Uterus (tissue), 3 donors: ENCODE measurements at regions not wholly inside any gene's neighbourhood (a gene's known extent, or its start where the extent isn't known, plus 50 kb on each side); places are given as distances from the start of the nearest gene placed in this dataset.

Experiments used
- DNase-seq, 2 donors: peaks; one replicate each; pipeline ENCODE4 v3.0.0-alpha.2; 2019 to 2020
- H3K27ac ChIP-seq, 2 donors: fragments of 200-600 bp; sonication (generic); 1 replicate in 1 of 2; 2 replicates in 1 of 2; pipeline ENCODE4 v1.5.1; 2016 to 2018
- H3K27me3 ChIP-seq, 2 donors: fragments of 200-600 bp; sonication (generic); one replicate each; pipeline ENCODE4 v1.5.1; 2018 to 2019; ENCODE audit warnings: control low read depth in 1 of 2
- H3K36me3 ChIP-seq, 2 donors: fragments of 200-600 bp; sonication (generic); one replicate each; pipeline ENCODE4 v1.5.1; 2019; ENCODE audit warnings: control low read depth in 1 of 2
- H3K4me1 ChIP-seq, 2 donors: fragments of 200-600 bp; sonication (generic); one replicate each; pipeline ENCODE4 v1.5.1; 2018 to 2019; ENCODE audit warnings: control low read depth in 1 of 2
- H3K4me3 ChIP-seq, 2 donors: fragments of 200-600 bp; sonication (generic); 1 replicate in 1 of 2; 2 replicates in 1 of 2; pipeline ENCODE4 v1.5.1; 2018 to 2019; ENCODE audit warnings: mild to moderate bottlenecking in 1 of 2
- H3K9me3 ChIP-seq, 2 donors: fragments of 200-600 bp; sonication (generic); one replicate each; pipeline ENCODE4 v1.5.1; 2019; ENCODE audit warnings: control low read depth in 1 of 2
- CTCF ChIP-seq, 4 experiments: fragments of 200-600 bp in 2 of 4; fragments of 450-650 bp in 2 of 4; sonication (generic) in 2 of 4; IDR thresholded peaks; one replicate each; pipeline ENCODE4 v1.5.1; 2016 to 2019; ENCODE audit warnings: antibody characterized with exemption in 4 of 4, mild to moderate bottlenecking in 2 of 4, moderate library complexity in 1 of 4
- POLR2A ChIP-seq, 2 donors: fragments of 450-650 bp; IDR thresholded peaks; one replicate each; pipeline ENCODE4 v1.6.1; 2016; ENCODE audit warnings: antibody characterized with exemption in 2 of 2, mild to moderate bottlenecking in 1 of 2, moderate library complexity in 1 of 2
- intact Hi-C: fragments of 100-400 bp; cut with DNase I; formaldehyde crosslinking; loops from one replicate; pipeline ENCODE4 v1.15.1; 2023; ENCODE audit warnings: low total_unique reads
- donor health status: DM: yes; HTN: yes; CAD: no.

- Histone ChIP-seq H3K27me3 (no peaks in the 10 kb centered on the region), H3K9me3 (no peaks in the 10 kb centered on the region), H3K27ac (peak overlapping the region; percentile 90), H3K4me3 (no peak overlapping the region), H3K4me1 (peaks cover 11 to 17% of the 10 kb centered on the region in 2 donors), H3K36me3 (no peaks in the 10 kb centered on the region)
- intact Hi-C loops, result no loop called here
- TF ChIP-seq POLR2A (IDR thresholded peaks at IDR 0.05) (no peak), CTCF (IDR thresholded peaks at IDR 0.05) (no peak)
- no peak for DNase-seq
These were observed 77.5 kb upstream of the CAPZB start for GRCh38 chr1:19562847-19563246.

- peaks cover 11 to 17% of the 10 kb centered on the region in 2 donors for H3K4me1 ChIP-seq
- H3K27ac ChIP-seq, result no peak overlapping the region
- H3K36me3 ChIP-seq, result no peaks in the 10 kb centered on the region
- no peaks in the 10 kb centered on the region for H3K27me3 ChIP-seq
- no peak for TF ChIP-seq POLR2A (IDR thresholded peaks at IDR 0.05)
- TF ChIP-seq CTCF (IDR thresholded peaks at IDR 0.05), result no peak
- no peak overlapping the region for H3K4me3 ChIP-seq
- DNase-seq, result no peak
- H3K9me3 ChIP-seq, result no peaks in the 10 kb centered on the region
- intact Hi-C loops, result no loop called here
These were observed 75.1 kb upstream of the CAPZB start for GRCh38 chr1:19560480-19560879.

- no peak overlapping the region for H3K27ac ChIP-seq
- H3K9me3 ChIP-seq, result no peaks in the 10 kb centered on the region
- H3K27me3 ChIP-seq, result no peaks in the 10 kb centered on the region
- no peaks in the 10 kb centered on the region for H3K36me3 ChIP-seq
- DNase-seq, result no peak
- no peak for TF ChIP-seq CTCF (IDR thresholded peaks at IDR 0.05)
- no peak for TF ChIP-seq POLR2A (IDR thresholded peaks at IDR 0.05)
- intact Hi-C loops, result no loop called here
- H3K4me1 ChIP-seq, result peaks cover 10 to 17% of the 10 kb centered on the region in 2 donors
- H3K4me3 ChIP-seq, result no peak overlapping the region
These were observed 74.3 kb upstream of the CAPZB start for GRCh38 chr1:19559641-19560040.

GRCh38 chr1:19557609-19558051, 72.3 kb upstream of the CAPZB start:
- Histone ChIP-seq H3K36me3 (no peaks in the 10 kb centered on the region), H3K4me3 (no peak overlapping the region), H3K27me3 (no peaks in the 10 kb centered on the region), H3K27ac (no peak overlapping the region), H3K9me3 (no peaks in the 10 kb centered on the region), H3K4me1 (peaks cover 3 to 4% of the 10 kb centered on the region in 2 donors)
- no peak for TF ChIP-seq POLR2A (IDR thresholded peaks at IDR 0.05)
- DNase-seq, result no peak
- intact Hi-C loops, result no loop called here

- Histone ChIP-seq H3K36me3 (no peaks in the 10 kb centered on the region), H3K4me1 (no peaks in the 10 kb centered on the region), H3K4me3 (no peak overlapping the region), H3K27me3 (no peaks in the 10 kb centered on the region), H3K9me3 (no peaks in the 10 kb centered on the region), H3K27ac (no peak overlapping the region)
- DNase-seq, result no peak
- TF ChIP-seq POLR2A (IDR thresholded peaks at IDR 0.05) (no peak), CTCF (IDR thresholded peaks at IDR 0.05) (no peak)
- intact Hi-C loops, result no loop called here
These were observed 68.8 kb upstream of the CAPZB start for GRCh38 chr1:19554090-19554489.
